ENCODE measurements at regions not wholly inside any gene's neighbourhood (a gene's known extent, or its start where the extent isn't known, plus 50 kb on each side); places are given as distances from the start of the nearest gene placed in this dataset.
"Not testable (repeated sequence)": the region's sequence is repeated elsewhere in the genome, so short reads cannot be mapped to it uniquely, and the experiment has no call there.

DNA sequence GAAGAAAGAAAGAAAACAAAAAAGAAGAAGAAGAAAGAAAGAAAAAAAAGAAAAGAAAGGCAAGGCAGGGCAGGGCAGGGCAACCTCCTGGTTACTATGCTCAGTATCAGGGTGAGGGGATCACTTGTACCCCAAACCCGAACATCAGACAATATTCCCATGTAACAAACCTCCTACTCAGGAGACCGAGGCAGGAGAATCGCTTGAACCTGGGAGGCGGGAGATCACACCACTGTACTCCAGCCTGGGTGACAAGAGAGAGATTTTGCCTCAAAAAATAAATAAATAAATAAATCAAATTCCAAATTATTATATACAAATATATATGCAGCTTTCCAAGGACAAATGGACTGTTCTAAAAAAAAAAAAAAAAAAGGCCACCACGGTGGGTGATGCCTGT is 138.8 kb upstream of the TPTE start:
- H3K4me1 Mint-ChIP-seq (ENCODE audit: low read depth); intact Hi-C loops (cut with micrococcal nuclease); H3K36me3 Mint-ChIP-seq (ENCODE audit: low read depth); H3K27me3 Mint-ChIP-seq; H3K27ac Mint-ChIP-seq; H3K4me3 Mint-ChIP-seq: not testable (repeated sequence)
- peaks cover 19% of the 10 kb centered on the region for H3K9me3 Mint-ChIP-seq

DNA sequence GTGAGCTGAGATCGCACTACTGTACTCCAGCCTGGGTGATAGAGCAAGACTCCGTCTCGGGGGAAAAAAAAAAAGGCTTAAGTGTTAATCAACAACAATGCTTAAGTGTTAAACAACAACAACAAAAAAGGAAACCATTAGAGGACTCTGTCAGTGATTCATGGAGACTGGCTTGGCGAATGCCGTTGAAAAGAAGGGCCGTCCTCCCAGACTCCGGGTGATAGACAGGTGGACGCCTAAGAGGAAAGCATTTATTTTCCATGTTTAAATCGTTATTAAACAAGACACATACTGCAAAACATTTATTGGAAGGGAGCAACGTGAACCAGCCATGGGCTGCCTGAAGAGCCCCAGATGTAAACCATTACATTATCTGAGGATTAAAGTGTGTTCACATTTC is 137.8 kb upstream of the TPTE start:
- H3K9me3 Mint-ChIP-seq; intact Hi-C loops (cut with micrococcal nuclease); H3K27ac Mint-ChIP-seq; H3K36me3 Mint-ChIP-seq (ENCODE audit: low read depth); H3K4me1 Mint-ChIP-seq (ENCODE audit: low read depth); H3K27me3 Mint-ChIP-seq; H3K4me3 Mint-ChIP-seq: not testable (repeated sequence)

DNA sequence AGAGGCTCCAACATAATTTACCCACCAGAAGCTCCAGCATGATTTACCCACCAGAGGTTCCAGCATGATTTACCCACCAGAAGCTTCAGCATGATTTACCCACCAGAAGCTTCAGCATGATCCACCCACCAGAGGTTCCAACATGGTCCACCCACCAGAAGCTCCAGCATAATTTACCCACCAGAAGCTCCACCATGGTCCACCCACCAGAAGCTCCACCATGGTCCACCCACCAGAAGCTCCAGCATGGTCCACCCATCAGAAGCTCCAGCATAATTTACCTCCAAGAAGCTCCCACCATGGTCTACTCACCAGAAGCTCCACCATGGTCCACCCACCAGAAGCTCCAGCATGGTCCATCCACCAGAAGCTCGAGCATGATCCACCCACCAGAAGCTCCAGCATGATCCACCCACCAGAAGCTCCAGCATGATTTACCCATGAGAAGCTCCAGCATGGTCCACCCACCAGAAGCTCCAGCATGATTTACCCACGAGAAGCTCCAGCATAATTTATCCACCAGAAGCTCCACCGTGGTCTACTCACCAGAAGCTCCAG is 137.0 kb upstream of the TPTE start:
- H3K27me3 Mint-ChIP-seq; H3K4me3 Mint-ChIP-seq; H3K9me3 Mint-ChIP-seq; H3K4me1 Mint-ChIP-seq (ENCODE audit: low read depth); H3K36me3 Mint-ChIP-seq (ENCODE audit: low read depth); intact Hi-C loops (cut with micrococcal nuclease); H3K27ac Mint-ChIP-seq: not testable (repeated sequence)

DNA sequence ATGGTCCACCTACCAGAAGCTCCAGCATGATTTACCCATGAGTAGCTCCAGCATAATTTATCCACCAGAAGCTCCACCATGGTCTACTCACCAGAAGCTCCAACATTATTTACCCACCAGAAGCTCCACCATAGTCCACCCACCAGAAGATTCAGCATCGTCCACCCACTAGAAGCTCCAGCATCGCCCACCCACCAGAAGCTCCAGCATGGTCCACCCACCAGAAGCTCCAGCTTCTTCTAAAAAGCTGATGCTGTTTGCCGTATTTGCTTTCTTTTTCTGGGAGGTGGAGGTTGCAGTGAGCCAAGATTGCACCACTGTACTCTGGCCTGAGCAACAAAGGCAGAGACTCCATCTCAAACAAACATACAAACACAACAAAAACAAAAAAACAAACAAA is 136.2 kb upstream of the TPTE start:
- not testable (repeated sequence) for H3K4me1 Mint-ChIP-seq (ENCODE audit: low read depth)

DNA sequence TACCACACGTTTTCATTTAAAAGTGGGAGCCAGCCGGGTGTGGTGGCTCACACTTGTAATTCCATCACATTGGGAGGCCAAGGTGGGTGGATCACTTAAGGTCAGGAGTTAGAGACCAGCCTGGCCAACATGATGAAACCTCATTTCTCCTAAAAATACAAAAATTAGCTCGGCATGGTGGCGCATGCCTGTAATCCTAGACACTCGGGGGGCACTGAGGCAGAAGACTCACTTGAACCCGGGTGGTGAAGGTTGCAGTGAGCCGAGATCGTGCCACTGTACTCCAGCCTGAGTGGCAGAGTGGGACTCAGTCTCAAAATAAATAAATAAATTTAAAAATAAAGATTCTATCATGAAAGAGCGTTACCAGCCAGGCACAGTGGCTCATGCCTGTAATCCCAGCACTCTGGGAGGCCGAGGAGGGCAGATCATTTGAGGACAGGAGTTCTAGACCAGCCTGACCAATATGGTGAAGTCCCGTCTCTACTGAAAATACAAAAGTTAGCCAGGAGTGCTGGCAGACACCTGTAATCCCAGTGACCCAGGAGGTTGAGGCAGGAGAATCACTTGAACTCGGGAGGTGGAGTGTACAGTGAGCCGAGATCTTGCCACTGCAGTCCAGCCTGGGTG is 135.4 kb upstream of the TPTE start:
- H3K27ac Mint-ChIP-seq; H3K9me3 Mint-ChIP-seq; H3K4me1 Mint-ChIP-seq (ENCODE audit: low read depth); H3K4me3 Mint-ChIP-seq; H3K36me3 Mint-ChIP-seq (ENCODE audit: low read depth); intact Hi-C loops (cut with micrococcal nuclease); H3K27me3 Mint-ChIP-seq: not testable (repeated sequence)

More for the DNA sequence above, 136.2 kb upstream of the TPTE start:
- H3K27me3 Mint-ChIP-seq; intact Hi-C loops (cut with micrococcal nuclease); H3K27ac Mint-ChIP-seq; H3K9me3 Mint-ChIP-seq; H3K36me3 Mint-ChIP-seq (ENCODE audit: low read depth); H3K4me3 Mint-ChIP-seq: not testable (repeated sequence)

DNA sequence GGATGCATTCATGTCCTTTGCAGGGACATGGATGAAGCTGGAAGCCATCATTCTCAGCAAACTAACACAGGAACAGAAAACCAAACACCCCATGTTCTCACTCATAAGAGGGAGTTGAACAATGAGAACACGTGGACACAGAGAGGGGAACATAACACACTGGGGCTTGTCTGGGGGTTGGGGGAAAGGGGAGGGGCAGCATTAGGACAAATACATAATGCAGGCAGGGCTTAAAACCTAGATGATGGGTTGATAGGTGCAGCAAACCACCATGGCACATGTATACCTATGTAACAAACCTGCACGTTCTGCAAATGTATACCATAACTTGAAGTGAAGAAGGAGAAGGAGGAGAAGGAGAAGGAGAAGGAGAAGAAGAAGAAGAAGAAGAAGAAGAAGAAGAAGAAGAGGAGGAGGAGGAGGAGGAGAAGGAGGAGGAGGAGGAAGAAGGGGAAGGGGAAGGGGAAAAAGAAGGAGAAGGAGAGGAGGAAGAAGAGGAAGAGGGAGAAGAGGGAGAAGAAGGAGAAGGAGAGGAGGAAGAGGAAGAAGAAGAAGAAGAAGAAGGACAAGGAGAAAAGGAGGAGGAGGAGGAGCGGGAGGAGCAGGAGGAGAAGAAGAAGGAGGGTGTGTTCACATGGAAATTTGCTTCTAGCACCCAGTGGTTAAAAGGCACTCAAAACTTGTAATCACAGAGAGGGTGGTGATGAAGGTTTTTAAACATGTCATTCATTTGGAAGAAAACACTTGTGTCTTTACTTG is 133.5 kb upstream of the TPTE start:
- intact Hi-C loops (cut with micrococcal nuclease); H3K36me3 Mint-ChIP-seq (ENCODE audit: low read depth); H3K9me3 Mint-ChIP-seq; H3K27me3 Mint-ChIP-seq; H3K4me3 Mint-ChIP-seq; H3K27ac Mint-ChIP-seq; H3K4me1 Mint-ChIP-seq (ENCODE audit: low read depth): not testable (repeated sequence)

DNA sequence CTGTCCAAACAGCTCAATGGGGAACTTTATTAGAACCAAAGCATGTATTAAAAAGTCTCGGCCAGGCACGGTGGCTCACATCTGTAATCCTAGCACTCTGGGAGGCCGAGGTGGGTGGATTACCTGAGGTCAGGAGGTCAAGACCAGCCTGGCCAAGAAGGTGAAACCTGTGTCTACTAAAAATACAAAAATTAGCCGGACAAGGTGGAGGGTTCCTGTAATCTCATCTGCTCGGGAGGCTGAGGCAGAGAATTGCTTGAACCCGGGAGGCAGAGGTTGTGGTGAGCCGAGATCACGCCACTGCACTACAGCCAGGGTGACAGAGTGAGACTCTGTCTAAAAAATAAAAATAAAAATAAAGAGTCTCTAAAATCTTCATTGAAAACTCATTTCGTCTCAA is 132.8 kb upstream of the TPTE start:
- intact Hi-C loops (cut with micrococcal nuclease); H3K27me3 Mint-ChIP-seq; H3K4me3 Mint-ChIP-seq; H3K36me3 Mint-ChIP-seq (ENCODE audit: low read depth); H3K4me1 Mint-ChIP-seq (ENCODE audit: low read depth); H3K27ac Mint-ChIP-seq; H3K9me3 Mint-ChIP-seq: not testable (repeated sequence)

DNA sequence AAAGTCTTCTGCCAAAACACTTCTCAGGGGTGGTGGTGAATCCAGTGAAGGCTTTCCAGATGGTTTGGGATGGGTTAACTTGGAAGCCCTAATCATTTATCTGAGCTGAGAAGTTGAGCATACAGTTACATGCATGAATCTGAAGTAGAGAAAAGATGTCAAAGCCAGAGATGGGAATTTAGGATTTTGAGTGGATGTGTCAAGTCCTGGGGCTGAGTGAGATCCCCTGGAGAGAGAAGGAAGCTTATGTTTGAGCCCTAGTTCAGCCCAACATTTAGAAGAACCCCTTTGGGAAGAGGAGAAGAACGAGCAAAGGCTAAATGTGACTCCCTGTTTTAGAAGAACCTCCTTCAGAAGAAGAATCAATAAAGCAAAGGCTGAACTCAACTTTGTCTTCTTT is 129.1 kb upstream of the TPTE start:
- H3K4me3 Mint-ChIP-seq; H3K9me3 Mint-ChIP-seq; H3K36me3 Mint-ChIP-seq (ENCODE audit: low read depth); H3K27me3 Mint-ChIP-seq; H3K4me1 Mint-ChIP-seq (ENCODE audit: low read depth); H3K27ac Mint-ChIP-seq; intact Hi-C loops (cut with micrococcal nuclease): not testable (repeated sequence)

DNA sequence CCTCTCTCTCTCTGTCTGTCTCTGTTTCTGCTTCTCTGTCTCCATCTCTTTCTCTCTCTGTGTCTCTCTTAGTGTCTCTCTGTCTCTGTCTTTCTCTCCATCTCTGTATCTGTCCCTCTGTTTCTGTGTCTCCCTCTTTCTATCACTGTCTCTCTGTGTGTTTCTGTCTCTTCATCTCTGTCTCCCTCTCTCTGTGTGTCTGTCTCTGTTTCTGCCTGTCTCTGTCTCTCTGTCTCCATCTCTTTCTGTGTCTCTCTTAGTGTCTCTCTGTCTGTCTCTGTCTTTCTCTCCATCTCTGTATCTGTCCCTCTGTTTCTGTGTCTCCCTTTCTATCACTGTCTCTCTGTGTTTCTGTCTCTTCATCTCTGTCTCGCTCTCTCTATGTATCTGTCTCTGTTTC is 125.4 kb upstream of the TPTE start:
- intact Hi-C loops (cut with micrococcal nuclease); H3K27ac Mint-ChIP-seq; H3K4me3 Mint-ChIP-seq; H3K27me3 Mint-ChIP-seq; H3K4me1 Mint-ChIP-seq (ENCODE audit: low read depth); H3K36me3 Mint-ChIP-seq (ENCODE audit: low read depth); H3K9me3 Mint-ChIP-seq: not testable (repeated sequence)

DNA sequence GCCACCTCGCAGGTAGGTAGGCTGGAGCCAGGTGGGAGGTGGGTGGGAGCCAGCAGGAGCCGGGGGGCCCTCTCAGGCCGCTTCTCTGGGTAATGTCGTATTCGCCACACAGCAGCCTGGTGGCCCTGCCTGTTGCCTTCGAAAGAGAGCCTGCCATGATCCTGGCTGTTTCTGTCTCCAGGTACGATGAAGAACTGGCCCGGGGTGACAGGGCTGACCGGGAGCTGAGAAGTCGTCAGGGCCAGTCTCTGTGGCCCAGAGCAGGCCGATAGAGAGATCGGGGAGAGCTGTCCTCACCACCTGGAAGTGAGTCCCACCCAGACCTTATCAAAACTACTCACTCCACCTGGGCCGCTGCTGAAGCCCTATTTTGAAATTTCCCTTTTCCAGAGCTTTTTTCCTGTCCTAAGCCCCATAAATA is 123.9 kb upstream of the TPTE start:
- H3K36me3 Mint-ChIP-seq (ENCODE audit: low read depth); H3K27me3 Mint-ChIP-seq; H3K4me3 Mint-ChIP-seq; intact Hi-C loops (cut with micrococcal nuclease); H3K4me1 Mint-ChIP-seq (ENCODE audit: low read depth); H3K27ac Mint-ChIP-seq; H3K9me3 Mint-ChIP-seq: not testable (repeated sequence)

DNA sequence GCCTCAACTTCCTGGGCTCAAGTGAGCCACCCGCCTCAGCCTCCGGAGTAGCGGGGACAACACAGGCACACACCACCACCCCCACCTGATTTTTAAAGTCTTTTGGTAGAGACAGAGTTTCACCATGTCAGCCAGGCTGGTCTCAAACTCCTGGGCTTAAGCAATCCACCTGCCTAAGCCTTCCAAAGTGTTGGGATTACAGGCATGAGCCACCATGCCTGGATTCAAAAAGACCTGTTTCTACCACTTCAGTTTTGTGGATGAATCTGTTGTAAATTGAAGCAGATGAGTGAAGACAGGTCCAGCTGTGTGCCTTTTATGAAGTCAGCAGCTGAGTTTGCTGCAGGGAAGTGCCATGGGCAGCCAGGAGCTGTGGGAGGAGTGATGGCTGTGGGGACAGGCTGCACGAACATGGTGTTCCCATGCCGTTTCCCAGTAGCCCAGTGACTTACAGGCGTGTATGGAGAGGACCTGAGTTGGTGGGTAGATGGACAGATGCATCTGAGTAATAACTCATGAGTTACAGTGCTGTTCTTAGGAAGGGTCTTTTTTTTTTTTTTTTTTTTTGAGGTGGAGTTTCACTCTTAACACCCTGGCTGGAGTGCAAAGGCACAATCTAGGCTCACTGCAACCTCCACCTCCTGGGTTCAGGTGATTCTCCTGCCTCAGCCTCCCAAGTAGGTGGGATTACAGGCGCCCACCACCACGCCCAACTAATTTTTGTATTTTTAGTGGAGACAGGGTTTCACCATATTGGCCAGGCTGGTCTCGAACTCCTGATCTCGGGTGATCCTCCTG is 122.5 kb upstream of the TPTE start:
- intact Hi-C loops (cut with micrococcal nuclease); H3K27ac Mint-ChIP-seq; H3K36me3 Mint-ChIP-seq (ENCODE audit: low read depth); H3K27me3 Mint-ChIP-seq; H3K4me1 Mint-ChIP-seq (ENCODE audit: low read depth); H3K9me3 Mint-ChIP-seq; H3K4me3 Mint-ChIP-seq: not testable (repeated sequence)

DNA sequence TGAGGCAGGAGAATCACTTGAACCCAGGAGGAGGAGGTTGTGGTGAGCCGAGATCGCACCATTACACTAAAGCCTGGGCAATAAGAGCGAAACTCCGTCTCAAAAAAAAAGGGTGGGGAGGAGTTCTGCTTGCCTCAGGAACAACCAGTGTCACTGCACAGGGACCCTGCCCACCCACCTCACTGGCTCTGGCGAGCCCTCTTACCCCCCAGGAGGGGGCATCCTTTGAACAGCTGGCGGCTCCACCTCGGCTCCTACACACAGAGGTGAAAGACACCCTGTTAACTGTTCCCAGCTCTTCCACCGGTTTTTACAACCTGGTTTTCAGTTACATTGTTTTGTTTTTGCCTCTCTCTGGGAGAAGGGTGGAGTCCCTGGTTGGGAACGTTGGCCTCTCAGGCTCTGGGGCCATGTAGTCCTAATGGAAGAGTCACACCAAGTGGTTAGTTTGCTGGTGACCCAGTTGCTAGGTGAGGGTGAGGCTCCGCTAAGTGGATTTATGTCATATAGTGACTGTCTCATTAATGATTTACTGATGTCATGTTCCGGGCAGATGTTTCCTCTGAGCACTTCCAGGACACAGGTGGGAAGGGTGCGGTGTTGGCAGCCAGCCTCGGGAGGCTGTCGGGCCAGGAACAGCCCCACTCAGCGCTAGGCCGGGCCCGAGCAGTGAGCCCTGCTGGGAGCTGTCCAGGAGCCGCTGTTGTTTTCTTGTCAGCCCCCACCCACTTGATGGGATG is 120.6 kb upstream of the TPTE start:
- intact Hi-C loops (cut with micrococcal nuclease); H3K27me3 Mint-ChIP-seq; H3K27ac Mint-ChIP-seq; H3K4me3 Mint-ChIP-seq; H3K36me3 Mint-ChIP-seq (ENCODE audit: low read depth); H3K4me1 Mint-ChIP-seq (ENCODE audit: low read depth): not testable (repeated sequence)
- H3K9me3 Mint-ChIP-seq = peaks cover 18% of the 10 kb centered on the region

DNA sequence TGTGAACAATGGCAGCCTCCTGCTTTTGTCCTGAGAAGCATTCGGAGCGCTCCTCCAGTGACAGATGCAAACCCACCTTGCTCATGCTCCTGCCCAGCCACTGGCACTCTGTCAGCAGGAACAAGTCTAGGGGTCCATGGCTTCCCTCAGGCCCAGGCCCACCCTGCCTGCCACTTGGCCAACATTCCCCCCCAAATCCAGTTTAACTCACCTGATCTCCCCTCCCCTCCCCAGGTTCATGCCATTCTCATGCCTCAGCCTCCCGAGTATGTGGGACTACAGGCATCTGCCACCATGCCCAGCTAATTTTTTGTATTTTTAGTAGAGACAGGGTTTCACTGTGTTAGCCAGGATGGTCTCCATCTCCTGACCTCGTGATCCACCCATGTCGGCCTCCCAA is 118.9 kb upstream of the TPTE start:
- H3K4me3 Mint-ChIP-seq; H3K27me3 Mint-ChIP-seq; intact Hi-C loops (cut with micrococcal nuclease); H3K4me1 Mint-ChIP-seq (ENCODE audit: low read depth); H3K36me3 Mint-ChIP-seq (ENCODE audit: low read depth); H3K27ac Mint-ChIP-seq: not testable (repeated sequence)
- H3K9me3 Mint-ChIP-seq = peaks cover 18% of the 10 kb centered on the region

DNA sequence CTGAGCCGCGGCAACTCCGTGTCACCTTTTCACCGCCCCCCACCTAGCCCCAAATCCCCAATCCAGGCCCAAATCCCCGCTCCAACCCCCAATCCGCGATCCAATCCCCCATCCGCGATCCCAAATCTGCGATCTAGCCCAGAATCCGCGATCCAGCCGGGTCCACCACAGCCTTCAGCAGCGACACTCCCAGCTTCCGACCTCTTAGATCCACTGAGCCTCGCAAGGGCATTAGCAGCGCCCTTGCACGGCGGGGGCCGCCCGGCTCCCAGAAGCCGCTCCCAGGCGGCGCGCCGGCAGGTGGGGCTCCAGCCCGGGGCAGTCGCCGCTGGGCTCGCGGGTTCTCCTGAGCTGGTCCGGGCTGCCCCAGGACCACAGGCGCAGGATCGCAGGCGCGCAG is 116.1 kb upstream of the TPTE start:
- H3K36me3 Mint-ChIP-seq (ENCODE audit: low read depth); H3K4me3 Mint-ChIP-seq; H3K4me1 Mint-ChIP-seq (ENCODE audit: low read depth); H3K27ac Mint-ChIP-seq; intact Hi-C loops (cut with micrococcal nuclease); H3K27me3 Mint-ChIP-seq: not testable (repeated sequence)
- peaks cover 18% of the 10 kb centered on the region for H3K9me3 Mint-ChIP-seq

Measured in dendritic cell treated with granulocyte-macrophage colony-stimulating factor and Interleukin-4, amounts not matched to agents 40 ng/mL and 50 ng/mL, for 4 days (primary cell).